Brain microvascular endothelial cell (primary cell): ENCODE measurements at regions not wholly inside any gene's neighbourhood (a gene's known extent, or its start where the extent isn't known, plus 50 kb on each side); places are given as distances from the start of the nearest gene placed in this dataset.

Source experiments
- DNase-seq: peaks from one replicate; pipeline ENCODE4 v3.0.0-alpha.2; 2020
- H3K27ac ChIP-seq: fragments of 250-450 bp; sonication (Bioruptor Pico); 2 replicates; pipeline ENCODE4 v1.5.1; 2020; ENCODE audit warnings: mild to moderate bottlenecking, moderate library complexity
- H3K27me3 ChIP-seq: fragments of 250-450 bp; sonication (Bioruptor Pico); replicated peaks from 2 replicates; pipeline ENCODE4 v1.5.1; 2020; ENCODE audit warnings: mild to moderate bottlenecking
- H3K36me3 ChIP-seq: fragments of 250-450 bp; sonication (Bioruptor Pico); replicated peaks from 2 replicates; pipeline ENCODE4 v1.5.1; 2020; ENCODE audit warnings: mild to moderate bottlenecking
- H3K4me3 ChIP-seq: 2 replicates; pipeline ENCODE4 v1.5.1; 2011; ENCODE audit warnings: low read depth, mild to moderate bottlenecking, control low read depth, low read length, moderate library complexity
- CTCF ChIP-seq: IDR thresholded peaks from 2 replicates; pipeline ENCODE4 v1.5.1; 2011; ENCODE audit warnings: low read depth, mild to moderate bottlenecking, moderate library complexity, low read length, control low read depth, inconsistent platforms; ENCODE audit errors: missing control alignments
- in situ Hi-C: cut with HindIII; loops from 2 replicates; pipeline ENCODE4 v1.10.0; 2017; ENCODE audit warnings: low sequenced_read_pairs, low pct_ligation_motif_present

DNA sequence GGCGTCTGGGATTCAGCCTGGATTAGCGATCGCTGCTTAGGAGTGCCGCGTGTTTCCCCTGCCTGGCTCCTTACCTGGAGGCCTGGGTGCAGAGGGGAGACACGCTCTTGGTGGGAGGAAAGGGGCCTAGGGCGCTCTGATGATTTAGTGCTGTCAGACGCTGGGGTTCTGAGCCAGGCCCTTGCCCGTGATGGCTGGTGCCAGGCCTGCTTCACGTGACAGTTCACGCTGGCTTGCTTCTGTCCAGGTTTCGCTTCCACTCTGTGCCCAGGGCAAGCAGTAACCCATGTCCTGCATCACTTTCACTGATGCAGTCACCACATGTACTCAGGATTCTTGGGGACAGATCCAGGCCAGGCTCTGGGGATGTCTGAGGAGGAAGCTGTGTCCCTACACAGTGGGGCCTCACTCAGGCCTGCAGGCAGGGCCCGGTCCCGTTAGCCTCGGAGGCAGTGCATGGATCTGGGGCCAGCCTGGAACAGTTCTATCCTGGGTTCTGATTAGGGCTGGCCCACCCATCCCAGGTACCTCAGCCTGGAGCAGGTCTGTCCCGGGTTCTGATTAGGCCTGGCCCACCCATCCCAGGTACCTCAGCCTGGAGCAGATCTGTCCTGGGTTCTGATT lies 1220.9 kb downstream of the BRD1 start:
- Histone ChIP-seq H3K27ac (no peak overlapping the region), H3K36me3 (no peaks in the 10 kb centered on the region), H3K27me3 (no peaks in the 10 kb centered on the region), H3K4me3 (no peak overlapping the region)
- TF ChIP-seq CTCF, result no peak
- in situ Hi-C loops, result no loop called here
- DNase-seq, result no peak

DNA sequence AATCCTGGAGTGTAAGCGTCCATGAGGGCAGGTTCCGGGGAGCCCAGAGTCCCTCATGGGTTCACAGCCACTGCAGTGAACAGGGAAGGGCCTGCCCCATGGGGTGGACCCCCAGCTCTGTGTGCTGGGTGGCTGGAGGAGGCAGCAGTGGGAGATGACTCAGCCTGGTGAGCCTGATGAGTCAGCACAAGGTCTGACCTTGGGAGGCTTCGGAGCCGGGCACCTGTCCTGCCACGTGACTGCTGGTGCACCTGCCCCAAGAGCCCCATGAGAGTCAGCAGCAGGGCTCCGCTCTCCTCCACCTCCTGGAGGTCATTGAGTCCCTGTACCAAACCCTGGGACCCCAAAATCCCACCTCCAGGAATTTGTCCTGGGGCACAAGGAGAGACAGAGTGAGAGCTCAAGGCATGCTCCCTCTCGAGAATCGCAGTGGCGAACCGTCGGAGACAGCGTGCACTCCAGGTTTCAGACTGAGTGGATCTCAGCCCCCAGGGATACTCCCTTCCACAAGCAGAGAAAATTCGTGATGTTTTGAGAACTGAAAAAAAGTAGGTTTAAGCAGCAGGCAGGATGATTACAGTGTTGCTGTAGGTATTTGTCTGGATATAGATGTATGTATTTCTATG lies 1221.7 kb downstream of the BRD1 start:
- Histone ChIP-seq H3K27me3 (no peaks in the 10 kb centered on the region), H3K27ac (no peak overlapping the region), H3K36me3 (no peaks in the 10 kb centered on the region), H3K4me3 (no peak overlapping the region)
- TF ChIP-seq CTCF, result no peak
- in situ Hi-C loops, result no loop called here
- DNase-seq, result no peak

GRCh38 chr22:48605125-48605524 lies 1222.5 kb downstream of the BRD1 start:
- no peak overlapping the region for H3K4me3 ChIP-seq
- TF ChIP-seq CTCF, result no peak
- no peak for DNase-seq
- H3K36me3 ChIP-seq, result no peaks in the 10 kb centered on the region
- in situ Hi-C loops, result no loop called here
- H3K27ac ChIP-seq, result no peak overlapping the region
- H3K27me3 ChIP-seq, result no peaks in the 10 kb centered on the region

DNA sequence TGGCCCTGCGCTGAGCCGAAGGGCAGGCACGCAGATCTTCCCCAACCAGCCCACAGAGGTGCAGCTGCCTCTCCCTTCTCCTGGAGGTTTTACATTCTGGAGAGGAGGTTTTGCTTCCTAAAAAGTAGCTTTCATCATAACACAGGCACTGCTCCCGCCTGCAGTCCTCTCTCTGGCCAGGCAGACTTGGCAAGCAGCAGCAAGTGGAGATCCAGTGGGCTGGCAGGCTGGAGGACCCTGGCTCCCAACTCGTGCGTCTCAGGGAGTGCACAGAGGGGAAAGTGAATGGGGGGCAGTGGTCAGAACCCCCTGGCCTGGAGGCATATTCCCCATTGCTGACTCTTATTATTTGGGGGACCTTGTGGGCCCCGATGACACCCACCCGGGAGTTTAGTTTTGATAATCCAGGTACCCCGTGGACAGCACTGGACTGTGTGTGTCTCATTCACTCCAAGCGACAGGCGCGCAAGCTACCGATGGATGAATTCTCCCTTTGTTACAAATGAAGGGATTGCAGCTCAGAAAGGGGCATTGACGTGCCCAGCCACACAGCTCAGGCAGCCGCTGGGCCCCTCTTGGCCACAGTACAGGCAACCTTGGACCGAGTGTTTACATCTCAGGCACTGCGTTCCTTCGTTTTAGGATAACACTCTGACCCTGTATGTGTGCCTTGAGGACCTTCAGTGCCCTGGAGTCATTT lies 1223.9 kb downstream of the BRD1 start:
- DNase-seq, result no peak
- Histone ChIP-seq H3K27me3 (no peaks in the 10 kb centered on the region), H3K27ac (no peak overlapping the region), H3K36me3 (no peaks in the 10 kb centered on the region), H3K4me3 (no peak overlapping the region)
- in situ Hi-C loops, result no loop called here
- no peak for TF ChIP-seq CTCF

- Histone ChIP-seq H3K36me3 (no peaks in the 10 kb centered on the region), H3K4me3 (no peak overlapping the region), H3K27ac (no peak overlapping the region), H3K27me3 (no peaks in the 10 kb centered on the region)
- in situ Hi-C loops, result no loop called here
- DNase-seq, result no peak
- TF ChIP-seq CTCF, result no peak
Measured at GRCh38 chr22:48602805-48603518, 1224.7 kb downstream of the BRD1 start.
